IMR-90 (cell line): ENCODE measurements at regions not wholly inside any gene's neighbourhood (a gene's known extent, or its start where the extent isn't known, plus 50 kb on each side); places are given as distances from the start of the nearest gene placed in this dataset.

Source experiments
- ATAC-seq: fragments of 200-7000 bp; cut with Tn5 transposase; 2 replicates; pipeline ENCODE4 v1.9.1; 2020; ENCODE audit warnings: low read depth, mild to moderate bottlenecking, moderate library complexity
- BruUV-seq: library from RNA; stranded (reverse); fragments of 400-500 nt; replicated peaks from 2 replicates; lab custom pipeline; 2021; lab: Mats Ljungman, UMichigan
- CTCF ChIA-PET: fragments of 300-600 bp; formaldehyde crosslinking; extraction: SDS; loops from one replicate; lab custom pipeline; 2021; ENCODE audit warnings: antibody characterized with exemption; lab: Yijun Ruan, JAX
- POLR2A ChIA-PET: fragments of 300-600 bp; sonication (Branson Sonifier 250); formaldehyde crosslinking; loops from one replicate; lab custom pipeline; 2022; ENCODE audit warnings: antibody characterized with exemption; ENCODE audit not compliant: unreplicated experiment; lab: Charles Lee
- DNase-seq: peaks from one replicate; pipeline ENCODE4 v3.0.0; 2013
- H2AFZ ChIP-seq: replicated peaks from 2 replicates; pipeline ENCODE3; 2013; ENCODE audit warnings: low read length, mild to moderate bottlenecking; ENCODE audit not compliant: poor library complexity
- H2AK5ac ChIP-seq: 2 replicates; pipeline ENCODE4 v1.6.1; 2013; ENCODE audit warnings: low read depth, low read length, inconsistent platforms
- H2AK9ac ChIP-seq: replicated peaks from 2 replicates; pipeline ENCODE3; 2013; ENCODE audit warnings: mild to moderate bottlenecking, low read depth, low read length, moderate library complexity; ENCODE audit not compliant: poor library complexity
- H2BK120ac ChIP-seq: 2 replicates; pipeline ENCODE4 v1.6.1; 2013; ENCODE audit warnings: low read depth, low read length, inconsistent platforms
- H2BK15ac ChIP-seq: 3 replicates; pipeline ENCODE4 v1.6.1; 2013; ENCODE audit warnings: low read depth, low read length, inconsistent platforms
- H2BK20ac ChIP-seq: 2 replicates; pipeline ENCODE4 v1.6.1; 2013; ENCODE audit warnings: low read depth, mild to moderate bottlenecking, inconsistent platforms, low read length, moderate library complexity
- H2BK5ac ChIP-seq: 2 replicates; pipeline ENCODE4 v1.6.1; 2013; ENCODE audit warnings: mild to moderate bottlenecking, low read depth, low read length, inconsistent platforms; ENCODE audit not compliant: poor library complexity, severe bottlenecking
- H3K14ac ChIP-seq: replicated peaks from 2 replicates; pipeline ENCODE4 v1.6.1; 2013; ENCODE audit warnings: low read depth, low read length, inconsistent platforms
- H3K18ac ChIP-seq: 2 replicates; pipeline ENCODE4 v1.6.1; 2013; ENCODE audit warnings: low read depth, low read length, control low read depth
- H3K23ac ChIP-seq: 2 replicates; pipeline ENCODE4 v1.6.1; 2013; ENCODE audit warnings: low read depth, low read length, inconsistent platforms
- H3K27ac ChIP-seq: 2 replicates; pipeline ENCODE4 v1.5.1; 2013; ENCODE audit warnings: mild to moderate bottlenecking, control low read depth, low read length; ENCODE audit not compliant: insufficient read depth
- H3K27me3 ChIP-seq: 2 replicates; pipeline ENCODE4 v1.6.1; 2013; ENCODE audit warnings: low read length; ENCODE audit not compliant: control insufficient read depth, insufficient read depth
- H3K36me3 ChIP-seq: 2 replicates; pipeline ENCODE4 v1.6.1; 2013; ENCODE audit warnings: low read length, mixed read lengths; ENCODE audit not compliant: control insufficient read depth, insufficient read depth
- H3K4ac ChIP-seq: 2 replicates; pipeline ENCODE4 v1.6.1; 2013; ENCODE audit warnings: low read depth, low read length, inconsistent platforms
- H3K4me1 ChIP-seq: 2 replicates; pipeline ENCODE4 v1.6.1; 2013; ENCODE audit warnings: low read length, mixed read lengths; ENCODE audit not compliant: control insufficient read depth, insufficient read depth
- H3K4me2 ChIP-seq: 2 replicates; pipeline ENCODE4 v1.6.1; 2013; ENCODE audit warnings: low read depth, mild to moderate bottlenecking, control low read depth, low read length, moderate library complexity
- H3K4me3 ChIP-seq: 2 replicates; pipeline ENCODE4 v1.5.1; 2013; ENCODE audit warnings: low read depth, mild to moderate bottlenecking, control low read depth, low read length, moderate library complexity; ENCODE audit not compliant: insufficient read depth
- H3K56ac ChIP-seq: 2 replicates; pipeline ENCODE4 v1.6.1; 2013; ENCODE audit warnings: low read length, inconsistent platforms; ENCODE audit not compliant: insufficient read depth; ENCODE audit errors: extremely low read depth
- H3K79me1 ChIP-seq, 2 experiments: 2 replicates each; pipeline ENCODE4 v1.6.1; 2013; ENCODE audit warnings: low read length in 2 of 2, inconsistent platforms in 1 of 2, low read depth in 1 of 2
- H3K9ac ChIP-seq: 2 replicates; pipeline ENCODE4 v1.6.1; 2013; ENCODE audit warnings: low read depth, low read length, control low read depth
- H3K9me1 ChIP-seq: 2 replicates; pipeline ENCODE4 v1.6.1; 2013; ENCODE audit warnings: low read length, inconsistent platforms; ENCODE audit not compliant: insufficient read depth
- H3K9me3 ChIP-seq: 2 replicates; pipeline ENCODE4 v1.6.1; 2013; ENCODE audit warnings: low read length; ENCODE audit not compliant: control insufficient read depth, insufficient read depth
- H4K20me1 ChIP-seq: 2 replicates; pipeline ENCODE4 v1.6.1; 2013; ENCODE audit warnings: low read length, inconsistent platforms; ENCODE audit not compliant: insufficient read depth
- H4K5ac ChIP-seq: 2 replicates; pipeline ENCODE4 v1.6.1; 2013; ENCODE audit warnings: mild to moderate bottlenecking, low read depth, low read length, control low read depth
- H4K8ac ChIP-seq, 2 experiments: 2 replicates each; pipeline ENCODE4 v1.6.1; 2013; ENCODE audit warnings: low read depth in 2 of 2, low read length in 2 of 2, control low read depth in 1 of 2, inconsistent platforms in 1 of 2
- H4K91ac ChIP-seq: 2 replicates; pipeline ENCODE4 v1.6.1; 2013; ENCODE audit warnings: low read depth, low read length, inconsistent platforms; ENCODE audit not compliant: insufficient read depth
- BHLHE40 ChIP-seq: fragments of 150-350 bp; IDR thresholded peaks from 2 replicates; pipeline ENCODE4 v1.6.1; 2016; ENCODE audit warnings: mild to moderate bottlenecking, low read depth, low read length
- CHD1 ChIP-seq: IDR thresholded peaks from 2 replicates; pipeline ENCODE4 v1.6.1; 2012; ENCODE audit warnings: low read depth, low read length, improper control_type of control experiment
- FOS ChIP-seq: fragments of 150-350 bp; IDR thresholded peaks from 2 replicates; pipeline ENCODE4 v1.6.1; 2016; ENCODE audit warnings: low read depth, low read length
- MAFK ChIP-seq: IDR thresholded peaks from 2 replicates; pipeline ENCODE4 v1.6.1; 2012; ENCODE audit warnings: low read depth, low read length, improper control_type of control experiment
- NFE2L2 ChIP-seq: fragments of 150-350 bp; IDR thresholded peaks from 2 replicates; pipeline ENCODE4 v1.6.1; 2016; ENCODE audit warnings: low read depth, mild to moderate bottlenecking, low read length
- RAD21 ChIP-seq: IDR thresholded peaks from 2 replicates; pipeline ENCODE4 v1.6.1; 2012; ENCODE audit warnings: low read length, improper control_type of control experiment
- RFX5 ChIP-seq: IDR thresholded peaks from 2 replicates; pipeline ENCODE4 v1.8.0; 2012; ENCODE audit warnings: low read depth, mild to moderate bottlenecking, low read length, moderate library complexity
- SMC3 ChIP-seq: fragments of 150-350 bp; IDR thresholded peaks from 2 replicates; pipeline ENCODE4 v1.6.1; 2016; ENCODE audit warnings: low read depth, mild to moderate bottlenecking, antibody characterized with exemption, low read length, moderate library complexity
- WGBS, 2 experiments: methylation state at CpG; one replicate each; pipeline versions ENCODE4 v1.1.5 to v1.1.7; 2013; ENCODE audit warnings: missing lambda C conversion rate in 2 of 2; ENCODE audit not compliant: insufficient read length in 1 of 2; ENCODE audit errors: extremely low coverage in 2 of 2; 5-methylcytosine and 5-hydroxymethylcytosine counted together
- dilution Hi-C: fragments of 300-500 bp; cut with HindIII; formaldehyde crosslinking; loops from one replicate; pipeline ENCODE4 v1.14.3; 2018; ENCODE audit warnings: low sequenced_read_pairs; ENCODE audit not compliant: unreplicated experiment
- in situ Hi-C: fragments of 300-500 bp; cut with MboI; formaldehyde crosslinking; loops from 3 replicates; pipeline ENCODE4 v1.14.3; 2019; ENCODE audit warnings: low sequenced_read_pairs, inconsistent platforms, mixed read lengths
- intact Hi-C: fragments of 100-400 bp; cut with micrococcal nuclease; formaldehyde crosslinking; loops from 2 replicates; pipeline ENCODE4 v1.10.0; 2022
- TF ChIP-seq, protein P1 (sequence below): conservative IDR thresholded peaks from 2 replicates; pipeline ENCODE4 v1.5.1; 2012; ENCODE audit warnings: mild to moderate bottlenecking, low read depth, low read length, improper control_type of control experiment

DNA sequence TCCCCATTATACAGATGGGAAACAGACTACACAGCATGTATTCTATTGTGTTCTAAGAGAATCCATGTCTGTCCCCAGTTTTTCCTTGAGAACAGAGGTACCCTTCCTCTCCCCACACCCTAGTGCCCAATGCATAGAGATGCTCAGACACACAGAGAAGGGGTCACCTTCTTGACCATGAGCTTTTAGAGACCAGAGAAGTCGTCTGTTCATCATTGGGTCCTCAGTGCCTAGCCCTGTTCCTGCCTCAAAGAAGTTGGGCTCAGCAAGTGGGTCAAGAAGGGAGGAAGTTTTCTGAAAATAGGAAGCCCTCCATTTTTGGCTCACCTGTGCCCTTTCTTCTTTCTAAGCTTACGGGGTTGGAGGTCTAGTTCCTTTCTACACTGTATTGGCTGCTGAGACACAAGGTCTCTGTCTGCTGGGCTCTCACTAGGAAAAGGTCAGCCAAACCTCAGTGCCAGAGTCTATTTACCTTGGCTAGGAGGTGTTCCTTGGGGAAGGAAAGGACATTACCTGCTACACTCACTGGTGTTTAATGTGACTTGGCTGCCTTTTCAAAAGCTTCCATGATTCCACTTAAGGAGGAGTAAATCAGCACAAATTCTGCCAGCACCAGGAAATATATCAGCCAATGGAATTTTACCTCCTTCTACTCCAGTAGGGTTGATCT lies 198.5 kb upstream of the PWP1 start:
- Histone ChIP-seq H2BK5ac (no peak overlapping the region), H2AK5ac (no peak overlapping the region), H4K91ac (no peak overlapping the region), H4K8ac (no peak overlapping the region), H2AK9ac (peak overlapping the region; percentile 6), H3K4ac (no peak overlapping the region), H3K27ac (no peak overlapping the region), H3K4me1 (no peaks in the 10 kb centered on the region; the same call in 1 of the 2 replicates), H4K5ac (no peak overlapping the region), H2AFZ (no peak overlapping the region), H4K20me1 (no peaks in the 10 kb centered on the region), H3K4me2 (no peak overlapping the region), H3K27me3 (no peaks in the 10 kb centered on the region; the same call in 1 of the 2 replicates), H3K56ac (no peak overlapping the region), H2BK20ac (no peak overlapping the region), H3K36me3 (no peaks in the 10 kb centered on the region), H3K18ac (no peak overlapping the region; the same call in 1 of the 2 replicates), H2BK15ac (no peak overlapping the region), H3K14ac (no peak overlapping the region), H3K9me1 (no peaks in the 10 kb centered on the region), H3K79me1 (no peaks in the 10 kb centered on the region), H3K9ac (no peak overlapping the region), H2BK120ac (no peak overlapping the region), H3K4me3 (no peak overlapping the region), H3K9me3 (no peaks in the 10 kb centered on the region), H3K23ac (no peak overlapping the region)
- TF ChIP-seq BHLHE40 (no peak), RAD21 (no peak), RFX5 (no peak), MAFK (no peak), SMC3 (no peak), NFE2L2 (no peak), CHD1 (no peak), FOS (no peak)
- TF ChIP-seq, protein P1, sequence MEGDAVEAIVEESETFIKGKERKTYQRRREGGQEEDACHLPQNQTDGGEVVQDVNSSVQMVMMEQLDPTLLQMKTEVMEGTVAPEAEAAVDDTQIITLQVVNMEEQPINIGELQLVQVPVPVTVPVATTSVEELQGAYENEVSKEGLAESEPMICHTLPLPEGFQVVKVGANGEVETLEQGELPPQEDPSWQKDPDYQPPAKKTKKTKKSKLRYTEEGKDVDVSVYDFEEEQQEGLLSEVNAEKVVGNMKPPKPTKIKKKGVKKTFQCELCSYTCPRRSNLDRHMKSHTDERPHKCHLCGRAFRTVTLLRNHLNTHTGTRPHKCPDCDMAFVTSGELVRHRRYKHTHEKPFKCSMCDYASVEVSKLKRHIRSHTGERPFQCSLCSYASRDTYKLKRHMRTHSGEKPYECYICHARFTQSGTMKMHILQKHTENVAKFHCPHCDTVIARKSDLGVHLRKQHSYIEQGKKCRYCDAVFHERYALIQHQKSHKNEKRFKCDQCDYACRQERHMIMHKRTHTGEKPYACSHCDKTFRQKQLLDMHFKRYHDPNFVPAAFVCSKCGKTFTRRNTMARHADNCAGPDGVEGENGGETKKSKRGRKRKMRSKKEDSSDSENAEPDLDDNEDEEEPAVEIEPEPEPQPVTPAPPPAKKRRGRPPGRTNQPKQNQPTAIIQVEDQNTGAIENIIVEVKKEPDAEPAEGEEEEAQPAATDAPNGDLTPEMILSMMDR = no peak
- ChIA-PET POLR2A (no interaction called here), CTCF (no interaction called here)
- in situ Hi-C loops = no loop called here
- intact Hi-C loops = no loop called here
- ATAC-seq (no peak), DNase-seq (no peak)
- no TSS peak for BruUV-seq
- dilution Hi-C loops = no loop called here
- no CpG with 5 or more reads among the region's 2 CpGs for WGBS, 2 experiments
